GM12878 (cell line): ENCODE measurements at regions not wholly inside any gene's neighbourhood (a gene's known extent, or its start where the extent isn't known, plus 50 kb on each side); places are given as distances from the start of the nearest gene placed in this dataset.

Source experiments
- ATAC-seq: fragments of 200-7000 bp; cut with Tn5 transposase; 3 replicates; pipeline ENCODE4 v1.9.1; 2020; ENCODE audit warnings: mild to moderate bottlenecking, moderate library complexity
- BruUV-seq: library from RNA; stranded (reverse); fragments of 400-500 nt; replicated peaks from 2 replicates; lab custom pipeline; 2021; lab: Mats Ljungman, UMichigan
- CTCF ChIA-PET: fragments of 300-600 bp; sonication (Branson Sonifier 250); formaldehyde crosslinking; extraction: SDS; loops from one replicate; lab custom pipeline; 2021; ENCODE audit warnings: inconsistent platforms; lab: Yijun Ruan, JAX
- POLR2A ChIA-PET: fragments of 350-600 bp; formaldehyde crosslinking; extraction: SDS; loops from one replicate; lab custom pipeline; 2021; ENCODE audit warnings: inconsistent platforms; lab: Charles Lee
- RAD21 ChIA-PET: fragments of 300-600 bp; sonication (Branson Sonifier 250); formaldehyde crosslinking; loops from one replicate; lab custom pipeline; 2023; ENCODE audit warnings: antibody characterized with exemption; ENCODE audit not compliant: unreplicated experiment; lab: Charles Lee
- SMC1A ChIA-PET: fragments of 300-600 bp; sonication (Branson Sonifier 250); formaldehyde crosslinking; loops from one replicate; lab custom pipeline; 2023; ENCODE audit not compliant: unreplicated experiment, uncharacterized antibody; lab: Charles Lee
- DNase-seq: peaks from one replicate; pipeline ENCODE4 v3.0.0-alpha.2; 2011; ENCODE audit warnings: low read depth, low spot score
- FAIRE-seq: peaks from 3 replicates; lab custom pipeline; 2011; peaks lifted over from hg19 to GRCh38; lab: Jason Lieb, UNC
- H2AFZ ChIP-seq: 2 replicates; pipeline ENCODE4 v1.6.0; 2011; ENCODE audit warnings: low read depth, low read length, control low read depth; ENCODE audit not compliant: control insufficient read depth
- H3K27ac ChIP-seq: 2 replicates; pipeline ENCODE4 v1.5.1; 2011; ENCODE audit warnings: control low read depth; ENCODE audit not compliant: control insufficient read depth, insufficient read depth
- H3K27me3 ChIP-seq, 2 experiments: replicated peaks in 1 of 2; 2 replicates each; pipeline versions ENCODE4 v1.6.0 to v1.6.1; 2011; ENCODE audit warnings: low read length in 1 of 2; ENCODE audit not compliant: control insufficient read depth in 2 of 2, insufficient read depth in 2 of 2
- H3K36me3 ChIP-seq, 2 experiments: 2 replicates each; pipeline ENCODE4 v1.5.1; 2011; ENCODE audit warnings: low read length in 1 of 2; ENCODE audit not compliant: control insufficient read depth in 2 of 2, insufficient read depth in 2 of 2
- H3K4me1 ChIP-seq: 2 replicates; pipeline ENCODE4 v1.6.1; 2011; ENCODE audit warnings: mild to moderate bottlenecking, low read length, moderate library complexity, mixed read lengths; ENCODE audit not compliant: control insufficient read depth, insufficient read depth
- H3K4me2 ChIP-seq: 2 replicates; pipeline ENCODE4 v1.6.0; 2011; ENCODE audit warnings: control low read depth; ENCODE audit not compliant: control insufficient read depth, insufficient read depth
- H3K4me3 ChIP-seq: fragments of 200-600 bp; sonication (generic); 2 replicates; pipeline ENCODE4 v1.5.1; 2016
- H3K79me2 ChIP-seq: 2 replicates; pipeline ENCODE4 v1.6.0; 2011; ENCODE audit warnings: low read length; ENCODE audit not compliant: control insufficient read depth, insufficient read depth
- H3K9ac ChIP-seq: 2 replicates; pipeline ENCODE4 v1.8.0; 2011; ENCODE audit warnings: low read length, control low read depth, mixed read lengths; ENCODE audit not compliant: control insufficient read depth, insufficient read depth
- H3K9me3 ChIP-seq: replicated peaks from 3 replicates; pipeline ENCODE4 v1.5.1; 2011; ENCODE audit warnings: mild to moderate bottlenecking, low read length; ENCODE audit not compliant: control insufficient read depth, insufficient read depth
- H4K20me1 ChIP-seq: 2 replicates; pipeline ENCODE4 v1.6.0; 2011; ENCODE audit not compliant: control insufficient read depth, insufficient read depth
- CEBPB ChIP-seq, 2 experiments: fragments of 150-350 bp in 1 of 2; IDR thresholded peaks; 2 replicates each; pipeline ENCODE4 v1.6.1; 2012 to 2014; ENCODE audit warnings: low read depth in 2 of 2, low read length in 2 of 2, borderline replicate concordance in 1 of 2, inconsistent platforms in 1 of 2
- EGR1 ChIP-seq, 2 experiments: IDR thresholded peaks; 1 replicate in 1 of 2; 2 replicates in 1 of 2; pipeline ENCODE4 v1.6.1; 2011 to 2012; ENCODE audit warnings: low read depth in 2 of 2, low read length in 2 of 2, borderline replicate concordance in 1 of 2, mild to moderate bottlenecking in 1 of 2, moderate library complexity in 1 of 2
- FOS ChIP-seq: IDR thresholded peaks from 3 replicates; pipeline ENCODE4 v1.6.1; 2011; ENCODE audit warnings: borderline replicate concordance; ENCODE audit not compliant: insufficient read length; ENCODE audit errors: extremely low read depth
- FOXK2 ChIP-seq: fragments of 450-650 bp; IDR thresholded peaks from 2 replicates; pipeline ENCODE4 v1.6.1; 2017; ENCODE audit warnings: mild to moderate bottlenecking, moderate library complexity
- JUND ChIP-seq: IDR thresholded peaks from 2 replicates; pipeline ENCODE4 v1.6.1; 2012; ENCODE audit warnings: low read depth, mild to moderate bottlenecking, low read length, improper control_type of control experiment, moderate library complexity
- PKNOX1 ChIP-seq: fragments of 450-650 bp; IDR thresholded peaks from 2 replicates; pipeline ENCODE4 v1.6.1; 2016; ENCODE audit warnings: mild to moderate bottlenecking
- SIX5 ChIP-seq: IDR thresholded peaks from 2 replicates; pipeline ENCODE4 v1.6.1; 2011; ENCODE audit warnings: mild to moderate bottlenecking, low read depth, low read length, moderate library complexity; ENCODE audit not compliant: severe bottlenecking
- SPI1 ChIP-seq: IDR thresholded peaks from 2 replicates; pipeline ENCODE4 v1.6.1; 2011; ENCODE audit warnings: low read depth, mild to moderate bottlenecking, low read length, moderate library complexity, borderline replicate concordance; ENCODE audit not compliant: insufficient read depth
- SUPT20H ChIP-seq: IDR thresholded peaks from 2 replicates; pipeline ENCODE4 v1.6.1; 2011; ENCODE audit warnings: low read depth, mild to moderate bottlenecking, low read length, moderate library complexity, borderline replicate concordance; ENCODE audit not compliant: control insufficient read depth
- ZNF207 ChIP-seq: fragments of 450-650 bp; IDR thresholded peaks from 2 replicates; pipeline ENCODE4 v1.6.1; 2014; ENCODE audit warnings: antibody characterized with exemption, mild to moderate bottlenecking, borderline replicate concordance
- WGBS: methylation state at CpG from one replicate; pipeline ENCODE4 v1.1.6; 2016; ENCODE audit warnings: low lambda C conversion rate; ENCODE audit not compliant: insufficient replicate concordance, insufficient coverage; ENCODE audit errors: missing lambda C conversion rate; 5-methylcytosine and 5-hydroxymethylcytosine counted together
- in situ Hi-C: fragments of 300-500 bp; cut with MboI; formaldehyde crosslinking; loops from 9 replicates; pipeline ENCODE4 v1.14.3; 2018; ENCODE audit warnings: mixed read lengths
- intact Hi-C: fragments of 100-400 bp; cut with micrococcal nuclease; formaldehyde crosslinking; loops from one replicate; pipeline ENCODE4 v1.14.2; 2022; ENCODE audit not compliant: unreplicated experiment
- TF ChIP-seq, protein P1 (sequence below): fragments of 450-650 bp; IDR thresholded peaks from 2 replicates; pipeline ENCODE4 v1.6.1; 2018; ENCODE audit warnings: borderline replicate concordance, mild to moderate bottlenecking; ENCODE audit not compliant: partially characterized antibody

DNA sequence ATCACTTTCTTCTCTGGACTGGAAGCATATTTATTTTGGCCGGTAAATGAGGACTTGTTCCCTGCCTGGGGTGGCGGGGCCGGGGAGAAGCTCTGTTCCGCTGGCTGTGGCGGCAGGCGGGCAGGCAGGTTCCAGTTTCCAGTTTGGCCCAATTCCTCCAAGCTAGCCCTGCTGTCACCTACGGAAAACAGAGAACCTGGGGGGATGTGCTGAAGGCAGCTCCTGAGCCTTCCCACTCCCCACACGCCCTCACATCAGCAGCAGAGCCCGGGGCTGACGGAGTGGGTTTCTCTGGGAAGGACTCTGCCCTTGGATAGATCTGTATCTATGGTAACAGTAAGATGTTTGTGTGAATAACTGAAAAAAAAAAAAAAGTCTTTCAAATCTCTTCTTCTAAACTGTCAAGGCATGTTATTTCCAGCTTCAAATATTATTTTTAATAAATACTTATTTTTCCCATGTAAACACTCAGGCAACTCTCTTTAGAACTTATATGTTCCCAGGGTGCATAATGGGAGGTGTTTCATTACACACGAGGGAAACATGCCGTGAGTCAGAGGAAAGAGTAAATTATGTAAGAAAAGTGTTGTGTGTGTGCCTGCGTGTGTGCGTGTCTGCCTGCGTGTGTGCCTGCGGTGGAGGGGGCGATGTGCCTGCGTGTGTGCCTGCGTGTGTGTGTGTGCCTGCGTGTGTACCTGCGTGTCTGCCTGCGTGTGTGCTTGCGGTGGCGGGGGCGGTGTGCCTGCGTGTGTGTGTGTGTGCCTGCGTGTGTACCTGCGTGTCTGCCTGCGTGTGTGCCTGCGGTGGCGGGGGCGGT lies 116.1 kb upstream of the ZNF516 start:
- POLR2A ChIA-PET: no interaction called here
- H3K4me2 ChIP-seq: no peak overlapping the region
- no peaks in the 10 kb centered on the region for H3K4me1 ChIP-seq
- FAIRE-seq: no peak
- H3K4me3 ChIP-seq: no peak overlapping the region
- no peaks in the 10 kb centered on the region for H4K20me1 ChIP-seq
- in situ Hi-C loops: no loop called here
- H3K27me3 ChIP-seq: no peaks in the 10 kb centered on the region
- RAD21 ChIA-PET: no interaction called here
- no peaks in the 10 kb centered on the region for H3K9me3 ChIP-seq
- intact Hi-C loops: no loop called here
- H3K36me3 ChIP-seq: no peaks in the 10 kb centered on the region
- no peak overlapping the region for H3K9ac ChIP-seq
- no peak overlapping the region for H3K27ac ChIP-seq
- TF ChIP-seq FOXK2 (no peak), ZNF207 (no peak), PKNOX1 (no peak), SUPT20H (no peak), EGR1 (IDR thresholded peaks at IDR 0.05; ENCODE audit: borderline replicate concordance in 1 of 2, low read depth in 2 of 2, low read length in 2 of 2) (no peak), JUND (no peak), FOS (no peak), SPI1 (no peak), SIX5 (no peak), CEBPB (IDR thresholded peaks at IDR 0.05; ENCODE audit: borderline replicate concordance in 1 of 2, low read depth in 2 of 2, low read length in 2 of 2) (no peak)
- TF ChIP-seq, protein P1, sequence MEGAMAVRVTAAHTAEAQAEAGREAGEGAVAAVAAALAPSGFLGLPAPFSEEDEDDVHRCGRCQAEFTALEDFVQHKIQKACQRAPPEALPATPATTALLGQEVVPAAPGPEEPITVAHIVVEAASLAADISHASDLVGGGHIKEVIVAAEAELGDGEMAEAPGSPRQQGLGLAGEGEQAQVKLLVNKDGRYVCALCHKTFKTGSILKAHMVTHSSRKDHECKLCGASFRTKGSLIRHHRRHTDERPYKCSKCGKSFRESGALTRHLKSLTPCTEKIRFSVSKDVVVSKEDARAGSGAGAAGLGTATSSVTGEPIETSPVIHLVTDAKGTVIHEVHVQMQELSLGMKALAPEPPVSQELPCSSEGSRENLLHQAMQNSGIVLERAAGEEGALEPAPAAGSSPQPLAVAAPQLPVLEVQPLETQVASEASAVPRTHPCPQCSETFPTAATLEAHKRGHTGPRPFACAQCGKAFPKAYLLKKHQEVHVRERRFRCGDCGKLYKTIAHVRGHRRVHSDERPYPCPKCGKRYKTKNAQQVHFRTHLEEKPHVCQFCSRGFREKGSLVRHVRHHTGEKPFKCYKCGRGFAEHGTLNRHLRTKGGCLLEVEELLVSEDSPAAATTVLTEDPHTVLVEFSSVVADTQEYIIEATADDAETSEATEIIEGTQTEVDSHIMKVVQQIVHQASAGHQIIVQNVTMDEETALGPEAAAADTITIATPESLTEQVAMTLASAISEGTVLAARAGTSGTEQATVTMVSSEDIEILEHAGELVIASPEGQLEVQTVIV: no peak
- CTCF ChIA-PET: interaction anchor here (1.1 kb wide), 1 partner anchor 10 kb away, joined by 3 read pairs; no protein-coding TSS in a partner anchor
- WGBS: 80% methylated on average over 32 of the region's 32 CpGs
- DNase-seq: no peak
- SMC1A ChIA-PET: no interaction called here
- H3K79me2 ChIP-seq: no peaks in the 10 kb centered on the region
- BruUV-seq: no TSS peak
- ATAC-seq: no peak
- H2AFZ ChIP-seq: no peak overlapping the region
